SK-N-MC (cell line): ENCODE measurements at regions not wholly inside any gene's neighbourhood (a gene's known extent, or its start where the extent isn't known, plus 50 kb on each side); places are given as distances from the start of the nearest gene placed in this dataset.

ENCODE experiments used
- EZH2 ChIP-seq: fragments of 200-600 bp; sonication (generic); IDR thresholded peaks from one replicate; pipeline ENCODE4 v1.6.1; 2017; ENCODE audit warnings: antibody characterized with exemption
- FOXP2 ChIP-seq: optimal IDR thresholded peaks from 2 replicates; pipeline ENCODE3; 2011; ENCODE audit warnings: mild to moderate bottlenecking, moderate library complexity; ENCODE audit not compliant: insufficient read depth; ENCODE audit errors: extremely low read length, control extremely low read depth
- POLR2AphosphoS5 ChIP-seq: IDR thresholded peaks from 2 replicates; pipeline ENCODE4 v1.6.1; 2012; ENCODE audit warnings: mild to moderate bottlenecking, low read depth, low read length, borderline replicate concordance

GRCh38 chr6:170184316-170184715 lies 106.6 kb downstream of the DLL1 start:
- TF ChIP-seq EZH2, result no peak
- TF ChIP-seq POLR2AphosphoS5, result no peak
- TF ChIP-seq FOXP2, result no peak
